ENCODE measurements at regions not wholly inside any gene's neighbourhood (a gene's known extent, or its start where the extent isn't known, plus 50 kb on each side); places are given as distances from the start of the nearest gene placed in this dataset.

- DNase-seq (ENCODE audit: low spot score) = no peak
- POLR2A ChIA-PET = no interaction called here
- Mint-ChIP-seq H3K9me3 (no peaks in the 10 kb centered on the region), H3K4me1 (peaks cover 4% of the 10 kb centered on the region; the same call in 1 of the 2 replicates), H3K27ac (no peak overlapping the region), H3K4me3 (no peak overlapping the region), H3K36me3 (no peaks in the 10 kb centered on the region), H3K27me3 (ENCODE audit: low read depth) (no peaks in the 10 kb centered on the region)
- TF ChIP-seq SMAD3 (CRISPR knock-in tag; IDR thresholded peaks at IDR 0.05; ENCODE audit: borderline replicate concordance) = no peak
- TF ChIP-seq MAX (CRISPR knock-in tag; IDR thresholded peaks at IDR 0.05) = no peak
- TF ChIP-seq NFYB (CRISPR knock-in tag; conservative IDR thresholded peaks at IDR 0.05; ENCODE audit: low read depth) = no peak
- TF ChIP-seq PRDM15 (CRISPR knock-in tag; IDR thresholded peaks at IDR 0.05) = no peak
- no peak for TF ChIP-seq JUN (CRISPR knock-in tag; IDR thresholded peaks at IDR 0.05)
- TF ChIP-seq ARID4B (CRISPR knock-in tag; IDR thresholded peaks at IDR 0.05; ENCODE audit: borderline replicate concordance) = no peak
- no peak for TF ChIP-seq MYBL2 (CRISPR knock-in tag; IDR thresholded peaks at IDR 0.05)
- no peak for TF ChIP-seq ZNF423 (CRISPR knock-in tag; IDR thresholded peaks at IDR 0.05)
- TF ChIP-seq FOXP1 (CRISPR knock-in tag; IDR thresholded peaks at IDR 0.05; ENCODE audit: borderline replicate concordance) = no peak
- TF ChIP-seq, protein P1, sequence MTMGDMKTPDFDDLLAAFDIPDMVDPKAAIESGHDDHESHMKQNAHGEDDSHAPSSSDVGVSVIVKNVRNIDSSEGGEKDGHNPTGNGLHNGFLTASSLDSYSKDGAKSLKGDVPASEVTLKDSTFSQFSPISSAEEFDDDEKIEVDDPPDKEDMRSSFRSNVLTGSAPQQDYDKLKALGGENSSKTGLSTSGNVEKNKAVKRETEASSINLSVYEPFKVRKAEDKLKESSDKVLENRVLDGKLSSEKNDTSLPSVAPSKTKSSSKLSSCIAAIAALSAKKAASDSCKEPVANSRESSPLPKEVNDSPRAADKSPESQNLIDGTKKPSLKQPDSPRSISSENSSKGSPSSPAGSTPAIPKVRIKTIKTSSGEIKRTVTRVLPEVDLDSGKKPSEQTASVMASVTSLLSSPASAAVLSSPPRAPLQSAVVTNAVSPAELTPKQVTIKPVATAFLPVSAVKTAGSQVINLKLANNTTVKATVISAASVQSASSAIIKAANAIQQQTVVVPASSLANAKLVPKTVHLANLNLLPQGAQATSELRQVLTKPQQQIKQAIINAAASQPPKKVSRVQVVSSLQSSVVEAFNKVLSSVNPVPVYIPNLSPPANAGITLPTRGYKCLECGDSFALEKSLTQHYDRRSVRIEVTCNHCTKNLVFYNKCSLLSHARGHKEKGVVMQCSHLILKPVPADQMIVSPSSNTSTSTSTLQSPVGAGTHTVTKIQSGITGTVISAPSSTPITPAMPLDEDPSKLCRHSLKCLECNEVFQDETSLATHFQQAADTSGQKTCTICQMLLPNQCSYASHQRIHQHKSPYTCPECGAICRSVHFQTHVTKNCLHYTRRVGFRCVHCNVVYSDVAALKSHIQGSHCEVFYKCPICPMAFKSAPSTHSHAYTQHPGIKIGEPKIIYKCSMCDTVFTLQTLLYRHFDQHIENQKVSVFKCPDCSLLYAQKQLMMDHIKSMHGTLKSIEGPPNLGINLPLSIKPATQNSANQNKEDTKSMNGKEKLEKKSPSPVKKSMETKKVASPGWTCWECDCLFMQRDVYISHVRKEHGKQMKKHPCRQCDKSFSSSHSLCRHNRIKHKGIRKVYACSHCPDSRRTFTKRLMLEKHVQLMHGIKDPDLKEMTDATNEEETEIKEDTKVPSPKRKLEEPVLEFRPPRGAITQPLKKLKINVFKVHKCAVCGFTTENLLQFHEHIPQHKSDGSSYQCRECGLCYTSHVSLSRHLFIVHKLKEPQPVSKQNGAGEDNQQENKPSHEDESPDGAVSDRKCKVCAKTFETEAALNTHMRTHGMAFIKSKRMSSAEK (CRISPR knock-in tag; IDR thresholded peaks at IDR 0.05; ENCODE audit: borderline replicate concordance) = no peak
- TF ChIP-seq GABPB1 (CRISPR knock-in tag; IDR thresholded peaks at IDR 0.05) = no peak
- no peak for TF ChIP-seq JAZF1 (CRISPR knock-in tag; IDR thresholded peaks at IDR 0.05)
- TF ChIP-seq KAT7 (CRISPR knock-in tag; IDR thresholded peaks at IDR 0.05; ENCODE audit: borderline replicate concordance) = no peak
- no peak for TF ChIP-seq CREM (CRISPR knock-in tag; IDR thresholded peaks at IDR 0.05)
- no peak for ATAC-seq
- CTCF ChIA-PET = interaction anchor here (1.4 kb wide), 1 partner anchor 101 kb away, joined by 6 read pairs; no protein-coding TSS in a partner anchor
Observed at GRCh38 chr2:155714983-155715382, 617.5 kb downstream of the NR4A2 start.
